ENCODE measurements at regions not wholly inside any gene's neighbourhood (a gene's known extent, or its start where the extent isn't known, plus 50 kb on each side); places are given as distances from the start of the nearest gene placed in this dataset.
"Not testable (repeated sequence)": the region's sequence is repeated elsewhere in the genome, so short reads cannot be mapped to it uniquely, and the experiment has no call there.

GRCh38 chr4:27123769-27124124 is 263.1 kb downstream of the STIM2 start:
- POLR2A ChIA-PET, result no interaction called here
- no peak for DNase-seq (ENCODE audit: extremely low spot score)
- CTCF ChIA-PET, result interaction anchor here (1.0 kb wide), 1 partner anchor 11 kb away, joined by 5 read pairs; no protein-coding TSS in a partner anchor
- TF ChIP-seq CTCF (IDR thresholded peaks at IDR 0.05; ENCODE audit: control extremely low read depth, extremely low read depth, low read depth, missing control alignments), result no peak

- CTCF ChIA-PET; DNase-seq (ENCODE audit: extremely low spot score): not testable (repeated sequence)
Observed at GRCh38 chr4:27126895-27127294, 266.3 kb downstream of the STIM2 start.

GRCh38 chr4:27128443-27128842 is 267.8 kb downstream of the STIM2 start:
- no peak for DNase-seq (ENCODE audit: extremely low spot score)
- ChIA-PET POLR2A (no interaction called here), CTCF (no interaction called here)
- no peak for TF ChIP-seq CTCF (IDR thresholded peaks at IDR 0.05; ENCODE audit: control extremely low read depth, extremely low read depth, low read depth, missing control alignments)

More at GRCh38 chr4:27126895-27127294, 266.3 kb downstream of the STIM2 start:
- POLR2A ChIA-PET, result not testable (repeated sequence)

- DNase-seq (ENCODE audit: extremely low spot score), result no peak
- CTCF ChIA-PET, result no interaction called here
- TF ChIP-seq CTCF (IDR thresholded peaks at IDR 0.05; ENCODE audit: control extremely low read depth, extremely low read depth, low read depth, missing control alignments), result no peak
- POLR2A ChIA-PET, result no interaction called here
Observed at GRCh38 chr4:27129871-27130366, 269.3 kb downstream of the STIM2 start.

GRCh38 chr4:27132497-27132896 is 271.9 kb downstream of the STIM2 start:
- DNase-seq (ENCODE audit: extremely low spot score), result no peak
- ChIA-PET POLR2A (no interaction called here), CTCF (interaction anchor here (0.7 kb wide), 1 partner anchor 21 kb away, joined by 3 read pairs; no protein-coding TSS in a partner anchor)
- TF ChIP-seq CTCF (IDR thresholded peaks at IDR 0.05; ENCODE audit: control extremely low read depth, extremely low read depth, low read depth, missing control alignments), result no peak

- TF ChIP-seq CTCF (IDR thresholded peaks at IDR 0.05; ENCODE audit: control extremely low read depth, extremely low read depth, low read depth, missing control alignments), result no peak
- CTCF ChIA-PET, result interaction anchor here (0.7 kb wide), 1 partner anchor 20 kb away, joined by 3 read pairs; no protein-coding TSS in a partner anchor
- DNase-seq (ENCODE audit: extremely low spot score), result no peak
- POLR2A ChIA-PET, result no interaction called here
Observed at GRCh38 chr4:27140486-27140885, 279.8 kb downstream of the STIM2 start.

GRCh38 chr4:27141530-27141929 is 280.9 kb downstream of the STIM2 start:
- ChIA-PET CTCF (no interaction called here), POLR2A (no interaction called here)
- DNase-seq (ENCODE audit: extremely low spot score), result no peak
- no peak for TF ChIP-seq CTCF (IDR thresholded peaks at IDR 0.05; ENCODE audit: control extremely low read depth, extremely low read depth, low read depth, missing control alignments)
